ES-I3 (cell line): ENCODE measurements at regions not wholly inside any gene's neighbourhood (a gene's known extent, or its start where the extent isn't known, plus 50 kb on each side); places are given as distances from the start of the nearest gene placed in this dataset.

Experiments used
- H3K36me3 ChIP-seq: 2 replicates; pipeline ENCODE4 v1.6.1; 2013; ENCODE audit warnings: mild to moderate bottlenecking, low read length, control low read depth, moderate library complexity; ENCODE audit not compliant: insufficient read depth
- H3K4me1 ChIP-seq: 2 replicates; pipeline ENCODE4 v1.6.1; 2013; ENCODE audit warnings: mild to moderate bottlenecking, control low read depth, low read length; ENCODE audit not compliant: insufficient read depth
- H3K9ac ChIP-seq: 2 replicates; pipeline ENCODE4 v1.6.1; 2013; ENCODE audit warnings: low read depth, mild to moderate bottlenecking, low read length, moderate library complexity
- H3K9me3 ChIP-seq: 2 replicates; pipeline ENCODE4 v1.6.1; 2013; ENCODE audit warnings: mild to moderate bottlenecking, low read length, moderate library complexity; ENCODE audit not compliant: control insufficient read depth, insufficient read depth

DNA sequence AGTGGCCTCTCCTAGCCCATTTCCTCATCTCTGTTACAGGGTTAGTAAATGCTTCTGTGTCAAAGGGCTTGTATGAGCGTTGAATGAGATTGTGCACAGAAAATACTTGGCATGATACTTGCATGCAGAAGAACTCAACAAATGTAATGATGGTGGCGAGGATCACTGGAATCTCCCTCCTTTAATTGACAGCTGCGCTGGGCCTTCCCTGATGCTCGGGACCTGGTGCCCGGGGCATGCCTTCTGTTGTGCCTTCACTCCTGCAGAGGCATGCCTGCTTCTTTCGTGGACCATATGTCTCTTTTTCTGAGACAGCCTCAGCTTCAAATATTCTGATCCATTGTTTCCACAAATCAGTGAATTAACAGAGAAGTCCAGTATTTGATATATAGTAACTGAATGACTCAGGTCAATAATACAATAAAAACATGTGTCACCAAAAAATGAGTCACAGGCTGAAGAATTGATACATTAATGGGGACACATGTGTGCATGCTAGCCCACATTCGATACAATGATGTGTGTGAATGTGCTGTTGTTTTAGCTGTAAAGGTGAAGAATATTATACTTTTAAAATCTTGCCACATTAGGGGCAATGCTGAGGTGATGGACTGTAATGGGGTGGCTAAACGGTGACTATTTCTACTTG lies 243.3 kb upstream of the TBL1XR1 start:
- Histone ChIP-seq H3K4me1 (no peaks in the 10 kb centered on the region), H3K9me3 (no peaks in the 10 kb centered on the region), H3K36me3 (no peaks in the 10 kb centered on the region), H3K9ac (no peak overlapping the region)

GRCh38 chr3:177441276-177441812 lies 244.1 kb upstream of the TBL1XR1 start:
- Histone ChIP-seq H3K9me3 (no peaks in the 10 kb centered on the region), H3K9ac (no peak overlapping the region), H3K4me1 (no peaks in the 10 kb centered on the region)

DNA sequence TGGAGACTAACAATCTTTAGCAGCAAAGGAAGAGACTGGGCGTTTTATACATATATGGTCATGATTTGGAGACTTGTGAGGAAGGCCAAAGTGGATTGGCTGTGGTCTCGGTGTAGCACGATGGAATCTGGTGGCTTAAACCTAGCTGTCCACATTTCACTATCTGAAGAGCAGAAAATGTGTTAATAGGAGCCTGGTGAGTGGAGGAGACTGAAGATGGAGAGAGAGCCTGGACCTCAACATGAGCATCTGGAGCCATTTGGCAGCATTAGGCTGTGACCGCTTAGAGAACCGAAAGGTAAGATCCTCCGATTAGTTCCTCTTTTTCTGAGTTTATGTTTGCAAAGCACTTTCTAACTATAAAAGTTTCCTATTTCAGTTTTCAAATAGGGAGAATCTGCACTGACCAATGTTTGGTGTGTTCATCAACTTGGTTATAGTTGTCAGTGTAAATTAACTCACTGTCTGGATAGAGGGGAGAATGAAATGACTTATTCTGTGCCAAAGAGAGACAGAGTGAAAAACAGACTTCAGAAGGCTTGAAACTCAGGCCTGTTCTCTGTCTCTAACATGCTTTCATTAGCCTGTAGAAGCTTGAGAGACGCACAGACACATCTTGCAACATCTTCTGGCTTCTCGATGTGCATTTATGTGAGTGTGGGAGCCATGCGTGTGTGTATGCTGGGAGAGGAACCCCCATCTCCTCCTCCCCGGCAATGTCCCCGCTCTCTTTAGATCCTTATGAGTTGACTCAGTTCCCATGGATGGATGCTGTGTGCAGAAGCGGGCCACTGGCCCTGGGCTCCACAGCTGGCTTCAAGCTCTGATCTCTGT lies 244.7 kb upstream of the TBL1XR1 start:
- H3K4me1 ChIP-seq, result no peaks in the 10 kb centered on the region
- H3K9ac ChIP-seq, result no peak overlapping the region; the same call in 1 of the 2 replicates
- no peaks in the 10 kb centered on the region for H3K9me3 ChIP-seq
- no peaks in the 10 kb centered on the region for H3K36me3 ChIP-seq

More at GRCh38 chr3:177441276-177441812, 244.1 kb upstream of the TBL1XR1 start:
- H3K36me3 ChIP-seq, result no peaks in the 10 kb centered on the region

DNA sequence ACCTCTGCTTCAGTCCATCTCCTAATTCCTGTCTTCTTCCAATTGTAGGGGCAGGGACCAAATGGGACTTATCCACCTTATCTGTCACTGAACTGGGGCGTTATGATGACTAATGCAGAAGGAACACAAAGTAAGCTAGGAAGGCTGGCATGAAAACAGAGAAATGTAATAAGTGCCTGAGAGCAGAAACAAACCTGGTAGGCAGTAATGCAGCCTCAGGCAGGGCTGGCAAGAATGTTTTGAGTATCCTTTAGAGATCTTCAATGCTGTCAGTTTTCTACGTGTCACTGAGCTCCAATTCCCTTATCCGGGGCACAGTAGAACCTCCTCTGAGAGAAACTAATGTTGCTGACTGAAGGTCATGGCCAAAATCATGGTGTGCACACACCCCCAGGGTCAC lies 246.2 kb upstream of the TBL1XR1 start:
- H3K9me3 ChIP-seq, result no peaks in the 10 kb centered on the region
- H3K4me1 ChIP-seq, result no peaks in the 10 kb centered on the region
- H3K9ac ChIP-seq, result no peak overlapping the region
- no peaks in the 10 kb centered on the region for H3K36me3 ChIP-seq

GRCh38 chr3:177444696-177445095 lies 247.4 kb upstream of the TBL1XR1 start:
- no peak overlapping the region for H3K9ac ChIP-seq
- no peaks in the 10 kb centered on the region for H3K36me3 ChIP-seq
- no peaks in the 10 kb centered on the region for H3K9me3 ChIP-seq
- 0 out of 2 replicates have a peak, but pooled peaks cover 4% of the 10 kb centered on the region for H3K4me1 ChIP-seq

GRCh38 chr3:177445549-177445948 lies 248.3 kb upstream of the TBL1XR1 start:
- Histone ChIP-seq H3K4me1 (0 out of 2 replicates have a peak, but pooled peaks cover 4% of the 10 kb centered on the region), H3K36me3 (no peaks in the 10 kb centered on the region), H3K9me3 (no peaks in the 10 kb centered on the region), H3K9ac (no peak overlapping the region)

DNA sequence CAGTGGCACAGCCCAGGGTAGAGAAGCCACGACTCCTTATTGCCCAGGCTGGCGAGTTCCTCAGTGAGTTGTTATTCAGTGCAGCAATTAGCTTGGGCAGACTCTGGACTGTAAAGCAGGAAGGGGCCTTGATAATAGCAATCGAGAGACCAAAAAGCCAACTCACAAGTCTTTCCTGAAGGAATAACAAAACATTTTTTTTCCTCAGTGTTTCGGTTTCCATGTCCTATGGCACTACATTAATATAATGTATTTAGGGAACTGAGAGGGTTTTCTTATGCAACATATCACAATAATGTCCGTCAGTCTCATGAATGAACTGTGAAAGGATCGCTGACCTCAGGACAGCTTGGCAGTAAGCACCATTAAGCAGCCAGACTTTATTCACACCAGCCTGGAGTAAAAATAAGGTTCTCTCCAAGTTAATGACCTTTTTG lies 248.9 kb upstream of the TBL1XR1 start:
- Histone ChIP-seq H3K9me3 (no peaks in the 10 kb centered on the region), H3K9ac (no peak overlapping the region), H3K4me1 (0 out of 2 replicates have a peak, but pooled peaks cover 4% of the 10 kb centered on the region), H3K36me3 (no peaks in the 10 kb centered on the region)

DNA sequence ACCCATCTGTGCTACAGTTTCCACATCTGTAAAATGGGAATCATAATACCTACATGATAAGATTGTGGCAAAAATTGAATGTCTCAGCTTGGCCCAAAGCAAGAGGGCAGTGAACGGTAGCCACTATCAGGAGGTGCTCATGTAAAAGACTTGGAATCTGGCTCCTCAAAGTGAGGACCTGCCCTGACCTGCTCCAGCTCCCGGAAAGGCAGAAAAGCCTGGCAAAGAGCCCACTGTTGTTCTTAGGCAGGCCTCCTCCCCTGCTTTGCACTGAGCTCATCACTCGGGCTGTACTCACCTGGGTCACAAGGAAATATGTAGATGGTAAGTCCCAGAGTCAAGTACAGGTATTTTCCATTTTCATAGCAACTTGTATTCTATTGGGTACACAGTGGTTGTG lies 250.7 kb upstream of the TBL1XR1 start:
- Histone ChIP-seq H3K9me3 (no peaks in the 10 kb centered on the region), H3K4me1 (peaks cover 4% of the 10 kb centered on the region; the same call in 1 of the 2 replicates), H3K36me3 (no peaks in the 10 kb centered on the region), H3K9ac (no peak overlapping the region)

DNA sequence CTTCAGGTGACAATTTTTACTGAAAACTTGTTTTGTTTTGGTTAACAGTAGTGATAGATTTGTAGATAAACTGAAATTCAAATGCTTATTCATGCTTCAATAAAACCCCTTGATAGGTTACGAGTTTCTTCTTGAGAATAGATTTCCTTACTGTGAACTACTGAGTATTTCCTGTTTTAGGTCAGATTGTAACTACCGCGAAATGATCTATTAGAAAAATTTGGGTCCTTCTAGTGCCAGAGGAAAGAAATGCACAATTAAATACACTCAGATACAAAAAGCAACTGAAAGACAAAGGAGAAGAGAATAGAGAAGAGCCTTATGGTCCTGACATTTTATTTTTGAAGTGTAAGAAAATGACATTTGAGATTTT lies 251.7 kb upstream of the TBL1XR1 start:
- Histone ChIP-seq H3K4me1 (peaks cover 4% of the 10 kb centered on the region; the same call in 1 of the 2 replicates), H3K9me3 (no peaks in the 10 kb centered on the region), H3K9ac (no peak overlapping the region), H3K36me3 (no peaks in the 10 kb centered on the region)

DNA sequence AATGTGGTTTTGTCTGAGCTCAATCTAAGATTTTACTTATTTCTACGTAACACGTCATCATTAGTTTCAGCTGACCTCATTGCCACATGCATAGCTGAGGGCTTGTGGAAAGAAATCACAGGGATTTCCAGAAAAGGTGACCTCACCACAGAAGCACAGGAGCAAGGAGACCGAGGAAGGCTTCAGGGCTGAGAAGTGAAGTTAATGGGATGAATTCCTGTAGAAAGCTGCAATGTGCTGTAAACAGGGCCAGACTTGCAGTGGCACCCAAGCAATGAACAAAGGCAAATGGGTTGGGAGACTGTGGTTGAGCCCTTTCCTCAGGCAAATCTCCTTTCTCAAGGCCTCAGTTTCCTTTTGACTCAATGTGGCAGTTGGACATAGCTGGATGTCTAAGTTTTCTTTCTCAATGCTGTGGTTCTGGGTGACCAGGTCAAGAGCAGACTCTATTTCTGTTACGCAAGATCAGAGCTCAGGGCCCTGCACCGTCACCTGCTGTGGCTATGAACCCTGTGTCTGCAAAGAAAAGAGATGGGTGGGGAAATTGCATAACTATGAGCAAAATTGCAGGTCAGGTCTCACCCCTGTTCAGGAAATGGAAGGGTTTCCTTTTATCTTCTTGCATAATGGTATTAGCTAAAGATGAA lies 252.2 kb upstream of the TBL1XR1 start:
- H3K4me1 ChIP-seq, result peaks cover 4% of the 10 kb centered on the region; the same call in 1 of the 2 replicates
- no peaks in the 10 kb centered on the region for H3K9me3 ChIP-seq
- no peak overlapping the region for H3K9ac ChIP-seq
- no peaks in the 10 kb centered on the region for H3K36me3 ChIP-seq

DNA sequence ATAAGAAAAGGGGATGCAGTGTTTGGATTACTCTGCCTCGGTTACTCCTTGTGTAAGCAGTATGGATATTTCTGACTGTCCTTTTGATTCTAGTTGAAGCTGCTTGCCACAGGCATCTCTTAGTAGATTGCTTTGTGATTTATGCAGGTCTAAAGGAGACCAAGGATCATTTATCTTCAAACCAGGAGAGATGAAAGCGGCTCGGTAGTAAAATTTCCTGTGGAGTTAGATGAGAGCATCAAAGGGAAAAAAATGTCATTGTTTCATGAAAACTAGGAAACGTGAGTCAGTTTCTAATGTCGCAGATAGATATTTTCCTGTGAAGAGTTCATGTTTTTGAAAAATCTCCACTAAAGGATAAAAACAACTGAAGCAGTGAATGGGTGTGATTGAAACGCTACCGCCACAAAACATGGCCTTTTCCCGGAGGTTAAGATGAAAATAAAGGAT lies 254.0 kb upstream of the TBL1XR1 start:
- Histone ChIP-seq H3K9me3 (no peaks in the 10 kb centered on the region; the same call in 1 of the 2 replicates), H3K9ac (no peak overlapping the region), H3K36me3 (no peaks in the 10 kb centered on the region), H3K4me1 (peaks cover 4% of the 10 kb centered on the region; the same call in 1 of the 2 replicates)

GRCh38 chr3:177451864-177452830 lies 254.9 kb upstream of the TBL1XR1 start:
- H3K4me1 ChIP-seq, result peaks cover 4% of the 10 kb centered on the region; the same call in 1 of the 2 replicates
- no peak overlapping the region for H3K9ac ChIP-seq
- peaks cover 4% of the 10 kb centered on the region; the same call in 1 of the 2 replicates for H3K9me3 ChIP-seq
- no peaks in the 10 kb centered on the region for H3K36me3 ChIP-seq

- Histone ChIP-seq H3K9me3 (peaks cover 4% of the 10 kb centered on the region; the same call in 1 of the 2 replicates), H3K9ac (no peak overlapping the region), H3K36me3 (no peaks in the 10 kb centered on the region), H3K4me1 (peaks cover 4% of the 10 kb centered on the region; the same call in 1 of the 2 replicates)
Measured at GRCh38 chr3:177452831-177453450, 255.7 kb upstream of the TBL1XR1 start.
